Mammary epithelial cell (primary cell): ENCODE measurements at regions not wholly inside any gene's neighbourhood (a gene's known extent, or its start where the extent isn't known, plus 50 kb on each side); places are given as distances from the start of the nearest gene placed in this dataset.

Experiments used
- CTCF ChIP-seq, 2 donors: IDR thresholded peaks in 1 of 2; conservative IDR thresholded peaks in 1 of 2; 2 replicates each; pipeline ENCODE4 v1.5.1; 2011 to 2012; ENCODE audit warnings: inconsistent platforms in 2 of 2, low read length in 2 of 2, mild to moderate bottlenecking in 2 of 2, control low read depth in 1 of 2, low read depth in 1 of 2; ENCODE audit not compliant: insufficient read depth in 1 of 2; ENCODE audit errors: extremely low read depth in 1 of 2
- EZH2 ChIP-seq: IDR thresholded peaks from 2 replicates; pipeline ENCODE4 v1.6.1; 2012; ENCODE audit warnings: low read length, inconsistent platforms, borderline replicate concordance

DNA sequence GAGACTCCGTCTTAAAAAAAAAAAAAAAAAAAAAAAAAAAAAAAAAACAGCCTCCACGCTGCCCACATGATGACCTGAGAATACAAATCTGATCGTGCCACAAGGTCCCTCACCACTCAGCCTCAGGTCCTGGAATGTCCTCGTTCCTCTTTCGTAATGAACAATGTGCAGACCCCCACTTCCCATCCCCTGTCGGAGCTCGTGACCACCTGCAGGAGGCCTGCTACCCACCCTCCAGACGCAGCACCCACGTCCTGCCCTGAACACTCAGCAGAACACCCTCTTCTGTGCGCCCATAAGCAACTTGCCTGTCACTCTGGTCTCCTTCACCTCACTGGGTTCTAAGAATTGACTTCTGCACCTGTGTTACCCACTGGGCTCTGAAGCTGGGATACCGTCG is 166.4 kb downstream of the KATNAL1 start:
- TF ChIP-seq CTCF (conservative IDR thresholded peaks at IDR 0.05 in 1 of 2, IDR thresholded peaks at IDR 0.05 in 1 of 2; ENCODE audit: extremely low read depth in 1 of 2, insufficient read depth in 1 of 2, low read depth in 1 of 2, low read length in 2 of 2) (no peak), EZH2 (no peak)
